MM.1S (cell line): ENCODE measurements at regions not wholly inside any gene's neighbourhood (a gene's known extent, or its start where the extent isn't known, plus 50 kb on each side); places are given as distances from the start of the nearest gene placed in this dataset.

ENCODE experiments used
- EZH2 ChIP-seq: fragments of 300-600 bp; sonication (generic); optimal IDR thresholded peaks from 2 replicates; pipeline ENCODE3; 2017; ENCODE audit warnings: low read depth, mild to moderate bottlenecking, antibody characterized with exemption, low read length, mixed read lengths
- EZH2phosphoT487 ChIP-seq: fragments of 300-600 bp; sonication (generic); IDR thresholded peaks from 2 replicates; pipeline ENCODE4 v1.6.1; 2018; ENCODE audit warnings: antibody characterized with exemption, low read length
- TF ChIP-seq, protein P1 (sequence below): fragments of 300-600 bp; sonication (generic); IDR thresholded peaks from 2 replicates; pipeline ENCODE4 v1.5.1; 2016; ENCODE audit warnings: antibody characterized with exemption, low read length, mixed read lengths

DNA sequence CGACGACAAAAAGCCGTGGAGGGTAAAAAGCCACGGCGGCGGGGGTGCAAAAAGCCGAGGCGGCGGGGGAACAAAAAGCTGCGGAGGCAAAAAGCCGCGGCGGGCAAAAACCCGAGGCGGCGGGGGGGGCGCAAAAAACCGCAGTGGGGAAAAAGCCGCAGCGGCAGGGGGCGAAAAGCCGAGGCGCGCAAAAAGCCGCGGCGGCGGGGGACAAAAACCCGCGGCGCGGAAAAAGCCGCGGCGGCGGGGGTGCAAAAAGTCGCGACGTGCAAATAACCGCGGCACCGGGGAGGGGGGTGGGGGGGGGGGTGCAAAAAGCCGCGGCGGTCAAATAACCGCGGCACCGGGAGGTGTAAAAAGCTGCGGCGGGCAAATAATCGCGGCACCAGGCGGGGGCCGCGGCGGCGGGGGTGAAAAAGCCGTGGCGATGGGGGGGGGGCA lies 511.5 kb downstream of the FOXD4L5 start:
- TF ChIP-seq, protein P1, sequence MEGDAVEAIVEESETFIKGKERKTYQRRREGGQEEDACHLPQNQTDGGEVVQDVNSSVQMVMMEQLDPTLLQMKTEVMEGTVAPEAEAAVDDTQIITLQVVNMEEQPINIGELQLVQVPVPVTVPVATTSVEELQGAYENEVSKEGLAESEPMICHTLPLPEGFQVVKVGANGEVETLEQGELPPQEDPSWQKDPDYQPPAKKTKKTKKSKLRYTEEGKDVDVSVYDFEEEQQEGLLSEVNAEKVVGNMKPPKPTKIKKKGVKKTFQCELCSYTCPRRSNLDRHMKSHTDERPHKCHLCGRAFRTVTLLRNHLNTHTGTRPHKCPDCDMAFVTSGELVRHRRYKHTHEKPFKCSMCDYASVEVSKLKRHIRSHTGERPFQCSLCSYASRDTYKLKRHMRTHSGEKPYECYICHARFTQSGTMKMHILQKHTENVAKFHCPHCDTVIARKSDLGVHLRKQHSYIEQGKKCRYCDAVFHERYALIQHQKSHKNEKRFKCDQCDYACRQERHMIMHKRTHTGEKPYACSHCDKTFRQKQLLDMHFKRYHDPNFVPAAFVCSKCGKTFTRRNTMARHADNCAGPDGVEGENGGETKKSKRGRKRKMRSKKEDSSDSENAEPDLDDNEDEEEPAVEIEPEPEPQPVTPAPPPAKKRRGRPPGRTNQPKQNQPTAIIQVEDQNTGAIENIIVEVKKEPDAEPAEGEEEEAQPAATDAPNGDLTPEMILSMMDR: no peak
- TF ChIP-seq EZH2: no peak
- no peak for TF ChIP-seq EZH2phosphoT487
